ENCODE measurements at regions not wholly inside any gene's neighbourhood (a gene's known extent, or its start where the extent isn't known, plus 50 kb on each side); places are given as distances from the start of the nearest gene placed in this dataset.

- ChIA-PET POLR2A (ENCODE audit: unreplicated experiment) (no interaction called here), CTCF (no interaction called here)
- no peak for DNase-seq
- no peaks in the 10 kb centered on the region for H3F3A ChIP-seq (ENCODE audit: low read length, unreplicated experiment)
- no peak overlapping the region for H3K4me2 ChIP-seq (ENCODE audit: low read length)
- no peak overlapping the region for H3K9ac ChIP-seq (ENCODE audit: low read length)
- no peaks in the 10 kb centered on the region for H4K20me1 ChIP-seq (ENCODE audit: low read length)
- peak overlapping the region; percentile 39; the same call in 1 of the 2 replicates for H2AFZ ChIP-seq (ENCODE audit: low read length)
- no peaks in the 10 kb centered on the region for H3K9me2 ChIP-seq (replicated peaks; ENCODE audit: low read length)
- H3K9me3 ChIP-seq (ENCODE audit: low read length), result no peaks in the 10 kb centered on the region
- no TSS peak for BruUV-seq (replicated peaks)
- ATAC-seq, result no peak
- peaks cover 15% of the 10 kb centered on the region for H3K4me1 ChIP-seq (ENCODE audit: insufficient read depth, low read length)
- intact Hi-C loops (cut with micrococcal nuclease), result no loop called here
- H3K4me3 ChIP-seq (ENCODE audit: low read length), result no peak overlapping the region
- no peaks in the 10 kb centered on the region for H3K27me3 ChIP-seq (ENCODE audit: low read length)
- no peaks in the 10 kb centered on the region for H3K36me3 ChIP-seq (ENCODE audit: low read depth, low read length)
- TF ChIP-seq CTCF (conservative IDR thresholded peaks at IDR 0.05; ENCODE audit: low read depth, low read length) (no peak), EZH2 (IDR thresholded peaks at IDR 0.05; ENCODE audit: low read length, unreplicated experiment) (no peak), EZH2phosphoT487 (IDR thresholded peaks at IDR 0.05; ENCODE audit: borderline replicate concordance, low read length) (no peak)
- no peaks in the 10 kb centered on the region for H3K79me2 ChIP-seq (ENCODE audit: low read length)
- H3K27ac ChIP-seq (ENCODE audit: low read length), result no peak overlapping the region
Measured at GRCh38 chr10:45239642-45240041, 75.8 kb downstream of the OR13A1 start.

GRCh38 chr10:45241865-45242520, 73.4 kb downstream of the OR13A1 start:
- no peak overlapping the region for H3K9ac ChIP-seq (ENCODE audit: low read length)
- H3F3A ChIP-seq (ENCODE audit: low read length, unreplicated experiment), result no peaks in the 10 kb centered on the region
- ChIA-PET POLR2A (ENCODE audit: unreplicated experiment) (interaction anchor here (0.6 kb wide), 1 partner anchor 31 kb away, joined by 4 read pairs; no protein-coding TSS in a partner anchor), CTCF (no interaction called here)
- DNase-seq (no peak), ATAC-seq (no peak)
- BruUV-seq (replicated peaks), result no TSS peak
- no peak overlapping the region for H3K27ac ChIP-seq (ENCODE audit: low read length)
- no peaks in the 10 kb centered on the region for H4K20me1 ChIP-seq (ENCODE audit: low read length)
- no peaks in the 10 kb centered on the region for H3K9me2 ChIP-seq (replicated peaks; ENCODE audit: low read length)
- no peaks in the 10 kb centered on the region for H3K36me3 ChIP-seq (ENCODE audit: low read depth, low read length)
- no peak overlapping the region for H3K4me2 ChIP-seq (ENCODE audit: low read length)
- H3K4me1 ChIP-seq (ENCODE audit: insufficient read depth, low read length), result no peaks in the 10 kb centered on the region
- intact Hi-C loops (cut with micrococcal nuclease), result no loop called here
- TF ChIP-seq EZH2phosphoT487 (IDR thresholded peaks at IDR 0.05; ENCODE audit: borderline replicate concordance, low read length), result no peak
- no peaks in the 10 kb centered on the region for H3K27me3 ChIP-seq (ENCODE audit: low read length)
- no peak overlapping the region for H2AFZ ChIP-seq (ENCODE audit: low read length)
- no peaks in the 10 kb centered on the region for H3K79me2 ChIP-seq (ENCODE audit: low read length)
- no peak overlapping the region for H3K4me3 ChIP-seq (ENCODE audit: low read length)
- H3K9me3 ChIP-seq (ENCODE audit: low read length), result no peaks in the 10 kb centered on the region

- H3K27me3 ChIP-seq (ENCODE audit: low read length), result no peaks in the 10 kb centered on the region
- POLR2A ChIA-PET (ENCODE audit: unreplicated experiment), result no interaction called here
- H3K4me1 ChIP-seq (ENCODE audit: insufficient read depth, low read length), result no peaks in the 10 kb centered on the region
- H3K9me2 ChIP-seq (replicated peaks; ENCODE audit: low read length), result no peaks in the 10 kb centered on the region
- DNase-seq (no peak), ATAC-seq (no peak)
- H3K9me3 ChIP-seq (ENCODE audit: low read length), result no peaks in the 10 kb centered on the region
- no peaks in the 10 kb centered on the region for H3F3A ChIP-seq (ENCODE audit: low read length, unreplicated experiment)
- H3K4me3 ChIP-seq (ENCODE audit: low read length), result no peak overlapping the region
- TF ChIP-seq CTCF (conservative IDR thresholded peaks at IDR 0.05; ENCODE audit: low read depth, low read length), result no peak
- no peak for TF ChIP-seq EZH2 (IDR thresholded peaks at IDR 0.05; ENCODE audit: low read length, unreplicated experiment)
- no peak for TF ChIP-seq EZH2phosphoT487 (IDR thresholded peaks at IDR 0.05; ENCODE audit: borderline replicate concordance, low read length)
- H3K27ac ChIP-seq (ENCODE audit: low read length), result no peak overlapping the region
- CTCF ChIA-PET, result no interaction called here
- no peak overlapping the region for H2AFZ ChIP-seq (ENCODE audit: low read length)
- no peaks in the 10 kb centered on the region for H3K79me2 ChIP-seq (ENCODE audit: low read length)
- no peak overlapping the region for H3K9ac ChIP-seq (ENCODE audit: low read length)
- H4K20me1 ChIP-seq (ENCODE audit: low read length), result no peaks in the 10 kb centered on the region
- no peak overlapping the region for H3K4me2 ChIP-seq (ENCODE audit: low read length)
- no TSS peak for BruUV-seq (replicated peaks)
- H3K36me3 ChIP-seq (ENCODE audit: low read depth, low read length), result no peaks in the 10 kb centered on the region
- intact Hi-C loops (cut with micrococcal nuclease), result no loop called here
Measured at GRCh38 chr10:45243261-45243660, 72.1 kb downstream of the OR13A1 start.

Data from PC-3 (cell line).